ENCODE measurements at regions not wholly inside any gene's neighbourhood (a gene's known extent, or its start where the extent isn't known, plus 50 kb on each side); places are given as distances from the start of the nearest gene placed in this dataset.

DNA sequence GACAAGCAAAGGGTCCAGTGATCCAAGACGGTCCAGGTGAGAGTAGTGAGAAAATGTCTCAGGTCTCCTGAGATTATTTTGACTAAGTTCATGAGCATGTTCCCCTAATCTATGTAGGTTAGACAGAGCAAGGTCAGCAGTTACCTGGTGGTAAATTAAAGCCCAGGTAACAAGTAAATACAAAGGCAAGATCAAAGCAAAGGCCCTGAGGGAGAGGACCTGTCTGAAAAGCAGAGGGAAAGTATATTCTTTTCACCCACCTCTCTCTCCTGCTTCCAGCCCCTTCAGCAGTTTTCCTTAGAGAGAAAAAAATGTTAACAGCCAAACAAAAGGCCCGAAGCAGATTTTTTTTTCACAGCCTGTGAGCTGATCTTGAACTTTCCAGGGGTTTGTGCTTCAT, 302.7 kb downstream of the MAP2K6 start:
- TF ChIP-seq, protein P1, sequence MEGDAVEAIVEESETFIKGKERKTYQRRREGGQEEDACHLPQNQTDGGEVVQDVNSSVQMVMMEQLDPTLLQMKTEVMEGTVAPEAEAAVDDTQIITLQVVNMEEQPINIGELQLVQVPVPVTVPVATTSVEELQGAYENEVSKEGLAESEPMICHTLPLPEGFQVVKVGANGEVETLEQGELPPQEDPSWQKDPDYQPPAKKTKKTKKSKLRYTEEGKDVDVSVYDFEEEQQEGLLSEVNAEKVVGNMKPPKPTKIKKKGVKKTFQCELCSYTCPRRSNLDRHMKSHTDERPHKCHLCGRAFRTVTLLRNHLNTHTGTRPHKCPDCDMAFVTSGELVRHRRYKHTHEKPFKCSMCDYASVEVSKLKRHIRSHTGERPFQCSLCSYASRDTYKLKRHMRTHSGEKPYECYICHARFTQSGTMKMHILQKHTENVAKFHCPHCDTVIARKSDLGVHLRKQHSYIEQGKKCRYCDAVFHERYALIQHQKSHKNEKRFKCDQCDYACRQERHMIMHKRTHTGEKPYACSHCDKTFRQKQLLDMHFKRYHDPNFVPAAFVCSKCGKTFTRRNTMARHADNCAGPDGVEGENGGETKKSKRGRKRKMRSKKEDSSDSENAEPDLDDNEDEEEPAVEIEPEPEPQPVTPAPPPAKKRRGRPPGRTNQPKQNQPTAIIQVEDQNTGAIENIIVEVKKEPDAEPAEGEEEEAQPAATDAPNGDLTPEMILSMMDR (IDR thresholded peaks at IDR 0.05; ENCODE audit: insufficient read depth, low read length, poor library complexity, severe bottlenecking) = no peak
- no peak for TF ChIP-seq EZH2phosphoT487 (conservative IDR thresholded peaks at IDR 0.05; ENCODE audit: low read length)

All from SU-DHL-6 (cell line).